A549 (cell line): ENCODE measurements at regions not wholly inside any gene's neighbourhood (a gene's known extent, or its start where the extent isn't known, plus 50 kb on each side); places are given as distances from the start of the nearest gene placed in this dataset.

Experiments
- EP300 ChIP-seq, 2 experiments: fragments of >200 bp; sonication (Bioruptor Twin); formaldehyde crosslinking; IDR thresholded peaks; 2 replicates in 1 of 2; 3 replicates in 1 of 2; pipeline ENCODE4 v1.6.1; 2016 to 2017
- HDAC2 ChIP-seq: fragments of 200-600 bp; sonication (generic); IDR thresholded peaks from 2 replicates; pipeline ENCODE4 v1.6.1; 2016
- KDM1A ChIP-seq: fragments of 200-600 bp; sonication (generic); IDR thresholded peaks from 2 replicates; pipeline ENCODE4 v1.6.1; 2016; ENCODE audit warnings: low read depth, mild to moderate bottlenecking
- MAFK ChIP-seq: fragments of 450-650 bp; IDR thresholded peaks from 2 replicates; pipeline ENCODE4 v1.6.1; 2014; ENCODE audit not compliant: partially characterized antibody
- POLR2A ChIP-seq: IDR thresholded peaks from 2 replicates; pipeline ENCODE4 v1.6.1; 2012; ENCODE audit warnings: mild to moderate bottlenecking, low read length
- SMC3 ChIP-seq: fragments of >200 bp; sonication (Bioruptor Twin); formaldehyde crosslinking; IDR thresholded peaks from 3 replicates; pipeline ENCODE4 v1.6.1; 2018; ENCODE audit warnings: inconsistent platforms
- TF ChIP-seq, protein P1 (sequence below): fragments of >200 bp; sonication (Bioruptor Twin); formaldehyde crosslinking; IDR thresholded peaks from 3 replicates; pipeline ENCODE4 v1.5.1; 2016
- TF ChIP-seq, protein P2 (sequence below): fragments of 250-450 bp; sonication (Bioruptor Pico); IDR thresholded peaks from 2 replicates; pipeline ENCODE4 v1.5.0; 2021; ENCODE audit warnings: mild to moderate bottlenecking, moderate library complexity, borderline replicate concordance
- TF ChIP-seq, protein P3 (sequence below): fragments of 450-650 bp; IDR thresholded peaks from 2 replicates; pipeline ENCODE4 v1.6.1; 2014; ENCODE audit warnings: antibody characterized with exemption
- TF ChIP-seq, protein P4 (sequence below): fragments of 200-600 bp; sonication (generic); IDR thresholded peaks from 2 replicates; pipeline ENCODE4 v1.6.1; 2016; ENCODE audit warnings: antibody characterized with exemption, mild to moderate bottlenecking, moderate library complexity

DNA sequence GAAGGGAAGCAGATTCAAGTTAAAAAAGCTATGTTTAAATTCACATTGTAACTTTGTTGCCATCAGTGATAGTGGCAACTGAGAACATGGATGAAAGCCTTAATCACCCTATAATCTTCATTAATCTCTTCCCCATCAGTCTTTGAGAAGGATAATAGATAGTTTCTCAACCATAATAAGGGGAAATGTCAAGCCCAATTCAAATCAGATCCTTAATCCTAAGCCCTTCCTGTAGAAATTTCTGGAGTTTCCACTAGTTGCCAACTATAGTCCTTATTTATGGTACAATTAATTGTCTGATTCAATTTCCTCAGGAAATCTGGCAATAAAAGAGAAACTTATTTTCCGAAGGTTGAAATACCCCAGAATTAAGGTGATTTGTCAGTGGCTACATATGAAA is 431.8 kb downstream of the ZWINT start:
- TF ChIP-seq MAFK (no peak), SMC3 (no peak), HDAC2 (no peak), KDM1A (no peak), EP300 (IDR thresholded peaks at IDR 0.05) (no peak), POLR2A (no peak)
- TF ChIP-seq, protein P1, sequence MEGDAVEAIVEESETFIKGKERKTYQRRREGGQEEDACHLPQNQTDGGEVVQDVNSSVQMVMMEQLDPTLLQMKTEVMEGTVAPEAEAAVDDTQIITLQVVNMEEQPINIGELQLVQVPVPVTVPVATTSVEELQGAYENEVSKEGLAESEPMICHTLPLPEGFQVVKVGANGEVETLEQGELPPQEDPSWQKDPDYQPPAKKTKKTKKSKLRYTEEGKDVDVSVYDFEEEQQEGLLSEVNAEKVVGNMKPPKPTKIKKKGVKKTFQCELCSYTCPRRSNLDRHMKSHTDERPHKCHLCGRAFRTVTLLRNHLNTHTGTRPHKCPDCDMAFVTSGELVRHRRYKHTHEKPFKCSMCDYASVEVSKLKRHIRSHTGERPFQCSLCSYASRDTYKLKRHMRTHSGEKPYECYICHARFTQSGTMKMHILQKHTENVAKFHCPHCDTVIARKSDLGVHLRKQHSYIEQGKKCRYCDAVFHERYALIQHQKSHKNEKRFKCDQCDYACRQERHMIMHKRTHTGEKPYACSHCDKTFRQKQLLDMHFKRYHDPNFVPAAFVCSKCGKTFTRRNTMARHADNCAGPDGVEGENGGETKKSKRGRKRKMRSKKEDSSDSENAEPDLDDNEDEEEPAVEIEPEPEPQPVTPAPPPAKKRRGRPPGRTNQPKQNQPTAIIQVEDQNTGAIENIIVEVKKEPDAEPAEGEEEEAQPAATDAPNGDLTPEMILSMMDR = no peak
- TF ChIP-seq, protein P2, sequence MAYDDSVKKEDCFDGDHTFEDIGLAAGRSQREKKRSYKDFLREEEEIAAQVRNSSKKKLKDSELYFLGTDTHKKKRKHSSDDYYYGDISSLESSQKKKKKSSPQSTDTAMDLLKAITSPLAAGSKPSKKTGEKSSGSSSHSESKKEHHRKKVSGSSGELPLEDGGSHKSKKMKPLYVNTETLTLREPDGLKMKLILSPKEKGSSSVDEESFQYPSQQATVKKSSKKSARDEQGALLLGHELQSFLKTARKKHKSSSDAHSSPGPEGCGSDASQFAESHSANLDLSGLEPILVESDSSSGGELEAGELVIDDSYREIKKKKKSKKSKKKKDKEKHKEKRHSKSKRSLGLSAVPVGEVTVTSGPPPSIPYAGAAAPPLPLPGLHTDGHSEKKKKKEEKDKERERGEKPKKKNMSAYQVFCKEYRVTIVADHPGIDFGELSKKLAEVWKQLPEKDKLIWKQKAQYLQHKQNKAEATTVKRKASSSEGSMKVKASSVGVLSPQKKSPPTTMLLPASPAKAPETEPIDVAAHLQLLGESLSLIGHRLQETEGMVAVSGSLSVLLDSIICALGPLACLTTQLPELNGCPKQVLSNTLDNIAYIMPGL (CRISPR knock-in tag) = no peak
- TF ChIP-seq, protein P3, sequence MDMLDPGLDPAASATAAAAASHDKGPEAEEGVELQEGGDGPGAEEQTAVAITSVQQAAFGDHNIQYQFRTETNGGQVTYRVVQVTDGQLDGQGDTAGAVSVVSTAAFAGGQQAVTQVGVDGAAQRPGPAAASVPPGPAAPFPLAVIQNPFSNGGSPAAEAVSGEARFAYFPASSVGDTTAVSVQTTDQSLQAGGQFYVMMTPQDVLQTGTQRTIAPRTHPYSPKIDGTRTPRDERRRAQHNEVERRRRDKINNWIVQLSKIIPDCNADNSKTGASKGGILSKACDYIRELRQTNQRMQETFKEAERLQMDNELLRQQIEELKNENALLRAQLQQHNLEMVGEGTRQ = no peak
- TF ChIP-seq, protein P4, sequence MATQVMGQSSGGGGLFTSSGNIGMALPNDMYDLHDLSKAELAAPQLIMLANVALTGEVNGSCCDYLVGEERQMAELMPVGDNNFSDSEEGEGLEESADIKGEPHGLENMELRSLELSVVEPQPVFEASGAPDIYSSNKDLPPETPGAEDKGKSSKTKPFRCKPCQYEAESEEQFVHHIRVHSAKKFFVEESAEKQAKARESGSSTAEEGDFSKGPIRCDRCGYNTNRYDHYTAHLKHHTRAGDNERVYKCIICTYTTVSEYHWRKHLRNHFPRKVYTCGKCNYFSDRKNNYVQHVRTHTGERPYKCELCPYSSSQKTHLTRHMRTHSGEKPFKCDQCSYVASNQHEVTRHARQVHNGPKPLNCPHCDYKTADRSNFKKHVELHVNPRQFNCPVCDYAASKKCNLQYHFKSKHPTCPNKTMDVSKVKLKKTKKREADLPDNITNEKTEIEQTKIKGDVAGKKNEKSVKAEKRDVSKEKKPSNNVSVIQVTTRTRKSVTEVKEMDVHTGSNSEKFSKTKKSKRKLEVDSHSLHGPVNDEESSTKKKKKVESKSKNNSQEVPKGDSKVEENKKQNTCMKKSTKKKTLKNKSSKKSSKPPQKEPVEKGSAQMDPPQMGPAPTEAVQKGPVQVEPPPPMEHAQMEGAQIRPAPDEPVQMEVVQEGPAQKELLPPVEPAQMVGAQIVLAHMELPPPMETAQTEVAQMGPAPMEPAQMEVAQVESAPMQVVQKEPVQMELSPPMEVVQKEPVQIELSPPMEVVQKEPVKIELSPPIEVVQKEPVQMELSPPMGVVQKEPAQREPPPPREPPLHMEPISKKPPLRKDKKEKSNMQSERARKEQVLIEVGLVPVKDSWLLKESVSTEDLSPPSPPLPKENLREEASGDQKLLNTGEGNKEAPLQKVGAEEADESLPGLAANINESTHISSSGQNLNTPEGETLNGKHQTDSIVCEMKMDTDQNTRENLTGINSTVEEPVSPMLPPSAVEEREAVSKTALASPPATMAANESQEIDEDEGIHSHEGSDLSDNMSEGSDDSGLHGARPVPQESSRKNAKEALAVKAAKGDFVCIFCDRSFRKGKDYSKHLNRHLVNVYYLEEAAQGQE = no peak
